ENCODE measurements at regions not wholly inside any gene's neighbourhood (a gene's known extent, or its start where the extent isn't known, plus 50 kb on each side); places are given as distances from the start of the nearest gene placed in this dataset.

- no peaks in the 10 kb centered on the region for H3K4me1 ChIP-seq
- H3K36me3 ChIP-seq: no peaks in the 10 kb centered on the region
- H3K4me3 ChIP-seq: no peak overlapping the region
- no peaks in the 10 kb centered on the region for H3K27me3 ChIP-seq
- no peak for TF ChIP-seq POLR2A (IDR thresholded peaks at IDR 0.05)
- TF ChIP-seq, protein P1, sequence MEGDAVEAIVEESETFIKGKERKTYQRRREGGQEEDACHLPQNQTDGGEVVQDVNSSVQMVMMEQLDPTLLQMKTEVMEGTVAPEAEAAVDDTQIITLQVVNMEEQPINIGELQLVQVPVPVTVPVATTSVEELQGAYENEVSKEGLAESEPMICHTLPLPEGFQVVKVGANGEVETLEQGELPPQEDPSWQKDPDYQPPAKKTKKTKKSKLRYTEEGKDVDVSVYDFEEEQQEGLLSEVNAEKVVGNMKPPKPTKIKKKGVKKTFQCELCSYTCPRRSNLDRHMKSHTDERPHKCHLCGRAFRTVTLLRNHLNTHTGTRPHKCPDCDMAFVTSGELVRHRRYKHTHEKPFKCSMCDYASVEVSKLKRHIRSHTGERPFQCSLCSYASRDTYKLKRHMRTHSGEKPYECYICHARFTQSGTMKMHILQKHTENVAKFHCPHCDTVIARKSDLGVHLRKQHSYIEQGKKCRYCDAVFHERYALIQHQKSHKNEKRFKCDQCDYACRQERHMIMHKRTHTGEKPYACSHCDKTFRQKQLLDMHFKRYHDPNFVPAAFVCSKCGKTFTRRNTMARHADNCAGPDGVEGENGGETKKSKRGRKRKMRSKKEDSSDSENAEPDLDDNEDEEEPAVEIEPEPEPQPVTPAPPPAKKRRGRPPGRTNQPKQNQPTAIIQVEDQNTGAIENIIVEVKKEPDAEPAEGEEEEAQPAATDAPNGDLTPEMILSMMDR (IDR thresholded peaks at IDR 0.05): no peak
- H3K27ac ChIP-seq: no peak overlapping the region
- no peak for DNase-seq
- no peak for ATAC-seq
- WGBS (ENCODE audit: insufficient coverage, low coverage, low lambda C conversion rate, missing lambda C conversion rate): 66% methylated on average over 2 of the region's 9 CpGs
- intact Hi-C loops (cut with DNase I): no loop called here
- H3K9me3 ChIP-seq: no peaks in the 10 kb centered on the region
These were observed 58.9 kb downstream of the IRX1 start for GRCh38 chr5:3654515-3654914.

DNA sequence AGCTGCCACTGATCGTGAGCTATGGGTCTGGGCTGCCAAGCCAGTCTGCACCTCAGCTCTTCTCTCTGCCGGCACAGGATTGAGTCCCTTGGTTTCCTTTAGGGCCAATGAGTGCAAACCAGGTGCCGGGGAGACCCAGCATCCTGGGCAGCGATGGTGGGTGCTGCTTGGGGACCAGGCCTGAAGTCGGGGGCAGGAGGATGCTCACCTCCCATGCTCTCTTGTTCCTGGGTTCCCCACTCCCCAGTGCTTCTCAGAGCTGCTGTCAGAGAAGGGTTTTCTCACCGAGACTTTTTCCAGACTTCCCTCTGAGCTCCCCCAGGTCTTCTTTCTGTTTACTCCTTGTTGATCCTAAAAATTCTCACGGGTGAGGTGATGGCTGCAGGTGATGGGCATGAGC lies 61.2 kb downstream of the IRX1 start:
- Histone ChIP-seq H3K36me3 (no peaks in the 10 kb centered on the region), H3K9me3 (no peaks in the 10 kb centered on the region), H3K4me3 (no peak overlapping the region), H3K27ac (no peak overlapping the region), H3K4me1 (no peaks in the 10 kb centered on the region), H3K27me3 (no peaks in the 10 kb centered on the region)
- intact Hi-C loops (cut with DNase I): no loop called here
- ATAC-seq (no peak), DNase-seq (no peak)
- TF ChIP-seq, protein P1 (IDR thresholded peaks at IDR 0.05): no peak
- no peak for TF ChIP-seq POLR2A (IDR thresholded peaks at IDR 0.05)
- WGBS (ENCODE audit: insufficient coverage, low coverage, low lambda C conversion rate, missing lambda C conversion rate): 49% methylated on average over 5 of the region's 7 CpGs

DNA sequence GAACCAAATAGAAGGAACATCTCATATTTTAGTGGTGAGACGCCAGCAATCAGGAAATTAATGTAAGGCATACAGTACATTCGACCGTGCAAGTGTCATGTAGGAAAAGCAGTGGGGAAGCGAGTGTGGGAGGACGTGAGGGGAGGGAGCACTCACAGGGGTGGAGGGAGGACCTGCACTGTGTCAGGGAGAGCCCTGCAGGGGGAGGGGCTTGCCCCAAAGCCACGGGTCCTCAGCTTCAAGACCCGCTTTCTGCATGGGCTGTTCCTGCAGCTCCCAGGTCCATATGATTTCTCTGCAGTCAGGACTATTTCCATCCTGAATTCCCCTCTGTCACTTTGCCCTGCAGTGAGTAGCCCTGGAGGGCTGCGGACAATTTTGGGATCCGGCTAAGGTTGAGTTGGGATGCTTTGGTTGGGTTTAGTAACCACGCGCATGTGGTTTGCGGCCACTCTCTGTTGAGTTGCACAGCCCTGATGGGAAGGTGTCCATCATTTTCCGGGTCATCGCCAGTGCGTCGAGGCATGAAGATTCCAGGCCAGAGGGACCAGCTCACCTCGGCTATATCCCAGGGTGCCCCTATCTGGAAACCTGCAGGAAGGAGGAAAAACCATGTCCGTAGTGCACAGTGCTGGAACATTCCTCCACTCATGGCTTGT lies 61.9 kb downstream of the IRX1 start:
- H3K4me3 ChIP-seq: no peak overlapping the region
- H3K27ac ChIP-seq: no peak overlapping the region
- intact Hi-C loops (cut with DNase I): no loop called here
- WGBS (ENCODE audit: insufficient coverage, low coverage, low lambda C conversion rate, missing lambda C conversion rate): 62% methylated on average over 12 of the region's 18 CpGs
- no peak for ATAC-seq
- no peaks in the 10 kb centered on the region for H3K36me3 ChIP-seq
- no peaks in the 10 kb centered on the region for H3K27me3 ChIP-seq
- no peaks in the 10 kb centered on the region for H3K9me3 ChIP-seq
- DNase-seq: no peak
- TF ChIP-seq POLR2A (IDR thresholded peaks at IDR 0.05): no peak
- TF ChIP-seq, protein P1 (IDR thresholded peaks at IDR 0.05): no peak
- H3K4me1 ChIP-seq: no peaks in the 10 kb centered on the region

- H3K27ac ChIP-seq: no peak overlapping the region
- ATAC-seq (no peak), DNase-seq (no peak)
- no peaks in the 10 kb centered on the region for H3K36me3 ChIP-seq
- H3K4me1 ChIP-seq: no peaks in the 10 kb centered on the region
- no peak overlapping the region for H3K4me3 ChIP-seq
- TF ChIP-seq, protein P1 (IDR thresholded peaks at IDR 0.05): no peak
- no peak for TF ChIP-seq POLR2A (IDR thresholded peaks at IDR 0.05)
- intact Hi-C loops (cut with DNase I): no loop called here
- H3K27me3 ChIP-seq: no peaks in the 10 kb centered on the region
- H3K9me3 ChIP-seq: no peaks in the 10 kb centered on the region
- 57% methylated on average over 9 of the region's 10 CpGs for WGBS (ENCODE audit: insufficient coverage, low coverage, low lambda C conversion rate, missing lambda C conversion rate)
These were observed 63.3 kb downstream of the IRX1 start for GRCh38 chr5:3658929-3659328.

DNA sequence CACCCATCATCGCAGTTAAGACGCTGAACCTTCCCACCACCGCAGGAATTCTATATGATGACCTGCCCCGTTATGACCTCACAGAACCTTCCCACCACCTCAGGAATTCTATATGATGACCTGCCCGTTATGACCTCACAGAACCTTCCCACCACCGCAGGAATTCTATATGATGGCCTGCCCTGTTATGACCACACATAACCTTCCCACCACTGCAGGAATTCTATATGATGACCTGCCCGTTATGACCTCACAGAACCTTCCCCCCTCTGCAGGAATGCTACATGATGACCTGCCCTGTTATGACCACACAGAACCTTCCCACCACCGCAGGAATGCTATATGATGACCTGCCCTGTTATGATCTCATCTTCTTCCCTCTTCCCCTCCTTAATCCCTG lies 64.3 kb downstream of the IRX1 start:
- 56% methylated on average over 8 of the region's 8 CpGs for WGBS (ENCODE audit: insufficient coverage, low coverage, low lambda C conversion rate, missing lambda C conversion rate)
- ATAC-seq: no peak
- H3K4me3 ChIP-seq: no peak overlapping the region
- H3K4me1 ChIP-seq: no peaks in the 10 kb centered on the region
- no peaks in the 10 kb centered on the region for H3K27me3 ChIP-seq
- no peak for DNase-seq
- no peaks in the 10 kb centered on the region for H3K9me3 ChIP-seq
- no peaks in the 10 kb centered on the region for H3K36me3 ChIP-seq
- intact Hi-C loops (cut with DNase I): no loop called here
- H3K27ac ChIP-seq: no peak overlapping the region
- TF ChIP-seq POLR2A (IDR thresholded peaks at IDR 0.05): no peak
- TF ChIP-seq, protein P1 (IDR thresholded peaks at IDR 0.05): no peak
